ENCODE measurements at regions not wholly inside any gene's neighbourhood (a gene's known extent, or its start where the extent isn't known, plus 50 kb on each side); places are given as distances from the start of the nearest gene placed in this dataset.

DNA sequence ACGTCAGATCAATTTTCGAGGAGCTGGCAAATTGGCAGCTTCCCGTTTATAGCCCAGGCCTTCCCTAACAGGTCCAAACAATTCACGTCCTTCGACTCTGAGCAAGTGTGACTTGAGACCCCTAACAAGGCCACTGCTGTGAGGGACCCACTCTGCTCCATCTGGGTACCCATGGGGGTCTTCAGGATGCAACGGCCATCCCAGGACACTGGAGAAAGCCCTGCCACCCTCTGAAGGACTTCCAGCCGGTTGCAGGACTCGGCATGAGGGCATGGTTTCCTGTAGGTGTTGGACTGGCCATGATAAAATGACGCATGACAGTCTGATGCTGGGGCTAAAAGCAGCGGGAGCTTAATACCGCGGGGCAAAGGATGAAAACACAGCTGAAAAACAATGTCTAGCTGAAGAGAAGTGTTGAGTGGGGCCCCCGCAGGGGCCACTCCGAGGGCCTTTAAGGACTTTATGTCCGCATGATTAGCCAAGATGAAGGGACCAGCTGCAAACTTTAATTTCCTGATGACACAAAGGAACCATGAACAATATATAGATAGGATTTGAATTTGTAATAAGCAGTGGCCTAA, 113.3 kb upstream of the ZNF521 start:
- no TSS peak for BruUV-seq (replicated peaks)
- no peaks in the 10 kb centered on the region for H3K36me3 Mint-ChIP-seq (ENCODE audit: insufficient read depth, unreplicated experiment)
- H3K27ac Mint-ChIP-seq (ENCODE audit: unreplicated experiment) = no peak overlapping the region
- H3K4me3 Mint-ChIP-seq (ENCODE audit: unreplicated experiment) = no peak overlapping the region
- TF ChIP-seq, protein P1, sequence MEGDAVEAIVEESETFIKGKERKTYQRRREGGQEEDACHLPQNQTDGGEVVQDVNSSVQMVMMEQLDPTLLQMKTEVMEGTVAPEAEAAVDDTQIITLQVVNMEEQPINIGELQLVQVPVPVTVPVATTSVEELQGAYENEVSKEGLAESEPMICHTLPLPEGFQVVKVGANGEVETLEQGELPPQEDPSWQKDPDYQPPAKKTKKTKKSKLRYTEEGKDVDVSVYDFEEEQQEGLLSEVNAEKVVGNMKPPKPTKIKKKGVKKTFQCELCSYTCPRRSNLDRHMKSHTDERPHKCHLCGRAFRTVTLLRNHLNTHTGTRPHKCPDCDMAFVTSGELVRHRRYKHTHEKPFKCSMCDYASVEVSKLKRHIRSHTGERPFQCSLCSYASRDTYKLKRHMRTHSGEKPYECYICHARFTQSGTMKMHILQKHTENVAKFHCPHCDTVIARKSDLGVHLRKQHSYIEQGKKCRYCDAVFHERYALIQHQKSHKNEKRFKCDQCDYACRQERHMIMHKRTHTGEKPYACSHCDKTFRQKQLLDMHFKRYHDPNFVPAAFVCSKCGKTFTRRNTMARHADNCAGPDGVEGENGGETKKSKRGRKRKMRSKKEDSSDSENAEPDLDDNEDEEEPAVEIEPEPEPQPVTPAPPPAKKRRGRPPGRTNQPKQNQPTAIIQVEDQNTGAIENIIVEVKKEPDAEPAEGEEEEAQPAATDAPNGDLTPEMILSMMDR (IDR thresholded peaks at IDR 0.05; ENCODE audit: insufficient read depth in 1 of 2, low read depth in 1 of 2, low read length in 1 of 2, severe bottlenecking in 1 of 2, unreplicated experiment in 1 of 2) = no peak
- DNase-seq = no peak
- CTCF ChIA-PET = no interaction called here
- no peaks in the 10 kb centered on the region for H3K4me1 Mint-ChIP-seq (ENCODE audit: low read depth, unreplicated experiment)
- no peaks in the 10 kb centered on the region for H3K4me1 ChIP-seq
- H3K4me3 ChIP-seq (ENCODE audit: low read depth, low read length) = no peak overlapping the region
- no peaks in the 10 kb centered on the region for H3K36me3 ChIP-seq (ENCODE audit: control insufficient read depth, insufficient read depth, low read length)
- no peaks in the 10 kb centered on the region for H3K27me3 ChIP-seq (replicated peaks; ENCODE audit: control insufficient read depth, insufficient read depth, low read length)
- POLR2A ChIA-PET = no interaction called here
- no peaks in the 10 kb centered on the region for H3K9me3 ChIP-seq
- intact Hi-C loops (cut with micrococcal nuclease; ENCODE audit: unreplicated experiment) = no loop called here
- peaks cover 8% of the 10 kb centered on the region for H3K27me3 Mint-ChIP-seq (ENCODE audit: insufficient read depth, unreplicated experiment)
- no peaks in the 10 kb centered on the region for H3K9me3 Mint-ChIP-seq (ENCODE audit: unreplicated experiment)

DNA sequence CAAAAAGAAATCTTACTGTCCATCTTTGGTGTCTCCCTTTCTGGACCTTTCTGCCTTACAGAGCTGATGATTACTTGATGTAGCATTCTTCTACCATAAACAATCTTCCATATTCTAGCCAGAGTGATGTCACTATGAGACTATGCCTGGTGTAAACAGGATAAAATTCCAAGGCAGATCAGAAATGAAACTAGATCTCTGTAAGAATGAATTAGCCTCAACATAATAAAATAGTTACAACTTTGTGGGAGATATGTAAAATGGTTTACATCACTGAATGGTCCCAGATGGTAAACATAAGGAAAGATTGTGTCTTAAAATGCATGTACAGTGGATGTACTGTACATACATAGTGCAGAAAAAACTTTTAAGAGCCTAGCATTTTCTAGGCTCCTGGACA, 112.3 kb upstream of the ZNF521 start:
- Histone ChIP-seq H3K27me3 (replicated peaks; ENCODE audit: control insufficient read depth, insufficient read depth, low read length) (no peaks in the 10 kb centered on the region), H3K9me3 (no peaks in the 10 kb centered on the region), H3K4me3 (ENCODE audit: low read depth, low read length) (no peak overlapping the region), H3K4me1 (no peaks in the 10 kb centered on the region), H3K36me3 (ENCODE audit: control insufficient read depth, insufficient read depth, low read length) (no peaks in the 10 kb centered on the region)
- TF ChIP-seq, protein P1 (IDR thresholded peaks at IDR 0.05; ENCODE audit: insufficient read depth in 1 of 2, low read depth in 1 of 2, low read length in 1 of 2, severe bottlenecking in 1 of 2, unreplicated experiment in 1 of 2) = no peak
- H3K36me3 Mint-ChIP-seq (ENCODE audit: insufficient read depth, unreplicated experiment) = no peaks in the 10 kb centered on the region
- H3K27me3 Mint-ChIP-seq (ENCODE audit: insufficient read depth, unreplicated experiment) = peaks cover 10% of the 10 kb centered on the region
- ChIA-PET POLR2A (no interaction called here), CTCF (no interaction called here)
- intact Hi-C loops (cut with micrococcal nuclease; ENCODE audit: unreplicated experiment) = no loop called here
- no peak for DNase-seq
- H3K9me3 Mint-ChIP-seq (ENCODE audit: unreplicated experiment) = no peaks in the 10 kb centered on the region
- no peak overlapping the region for H3K4me3 Mint-ChIP-seq (ENCODE audit: unreplicated experiment)
- BruUV-seq (replicated peaks) = no TSS peak
- no peak overlapping the region for H3K27ac Mint-ChIP-seq (ENCODE audit: unreplicated experiment)
- H3K4me1 Mint-ChIP-seq (ENCODE audit: low read depth, unreplicated experiment) = no peaks in the 10 kb centered on the region

DNA sequence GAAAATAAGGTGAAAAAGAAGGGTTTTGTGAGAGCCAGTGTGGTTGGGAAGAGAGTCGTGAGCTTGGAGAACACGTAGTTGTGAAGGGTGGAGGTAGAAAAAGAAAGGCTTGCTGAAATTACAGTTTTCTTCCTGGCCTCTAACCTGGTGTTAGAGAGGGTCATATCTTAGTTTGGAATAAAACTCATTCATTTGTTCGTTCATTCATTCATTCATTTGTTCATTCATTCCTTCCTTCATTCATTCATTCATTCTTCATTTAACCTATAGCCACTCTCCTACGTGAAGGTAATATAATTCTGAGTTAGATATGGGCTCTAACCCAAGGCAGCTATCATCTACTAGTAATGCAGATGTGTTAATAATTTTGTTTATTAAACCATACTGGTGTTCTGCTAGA, 111.8 kb upstream of the ZNF521 start:
- Histone ChIP-seq H3K36me3 (ENCODE audit: control insufficient read depth, insufficient read depth, low read length) (no peaks in the 10 kb centered on the region), H3K4me1 (no peaks in the 10 kb centered on the region), H3K9me3 (no peaks in the 10 kb centered on the region), H3K4me3 (ENCODE audit: low read depth, low read length) (no peak overlapping the region), H3K27me3 (replicated peaks; ENCODE audit: control insufficient read depth, insufficient read depth, low read length) (no peaks in the 10 kb centered on the region)
- POLR2A ChIA-PET = no interaction called here
- H3K4me1 Mint-ChIP-seq (ENCODE audit: low read depth, unreplicated experiment) = no peaks in the 10 kb centered on the region
- H3K36me3 Mint-ChIP-seq (ENCODE audit: insufficient read depth, unreplicated experiment) = no peaks in the 10 kb centered on the region
- TF ChIP-seq, protein P1 (IDR thresholded peaks at IDR 0.05; ENCODE audit: insufficient read depth in 1 of 2, low read depth in 1 of 2, low read length in 1 of 2, severe bottlenecking in 1 of 2, unreplicated experiment in 1 of 2) = no peak
- H3K27me3 Mint-ChIP-seq (ENCODE audit: insufficient read depth, unreplicated experiment) = peaks cover 10% of the 10 kb centered on the region
- CTCF ChIA-PET = no interaction called here
- BruUV-seq (replicated peaks) = no TSS peak
- no peak overlapping the region for H3K27ac Mint-ChIP-seq (ENCODE audit: unreplicated experiment)
- H3K9me3 Mint-ChIP-seq (ENCODE audit: unreplicated experiment) = no peaks in the 10 kb centered on the region
- no peak for DNase-seq
- H3K4me3 Mint-ChIP-seq (ENCODE audit: unreplicated experiment) = no peak overlapping the region
- intact Hi-C loops (cut with micrococcal nuclease; ENCODE audit: unreplicated experiment) = no loop called here
